ENCODE measurements at regions not wholly inside any gene's neighbourhood (a gene's known extent, or its start where the extent isn't known, plus 50 kb on each side); places are given as distances from the start of the nearest gene placed in this dataset.

GRCh38 chr6:125508793-125509192, 207.0 kb upstream of the HDDC2 start:
- TF ChIP-seq CTCF (IDR thresholded peaks at IDR 0.05 in 4 of 5, conservative IDR thresholded peaks at IDR 0.05 in 1 of 5) (no peak), POLR2A (IDR thresholded peaks at IDR 0.05) (no peak)
